Tongue (tissue), 1 donor: ENCODE measurements at regions not wholly inside any gene's neighbourhood (a gene's known extent, or its start where the extent isn't known, plus 50 kb on each side); places are given as distances from the start of the nearest gene placed in this dataset.
A peak's percentile ranks its signal among the peaks of the same experiment; 100 is the strongest.
"Not testable (repeated sequence)": the region's sequence is repeated elsewhere in the genome, so short reads cannot be mapped to it uniquely, and the experiment has no call there.

Experiments
- DNase-seq: peaks from one replicate; pipeline ENCODE4 v3.0.0-alpha.2; 2015

- DNase-seq = no peak
Measured at GRCh38 chr7:69095649-69096048, 502.6 kb upstream of the AUTS2 start.

- no peak for DNase-seq
Measured at GRCh38 chr7:69104023-69104422, 494.3 kb upstream of the AUTS2 start.

GRCh38 chr7:69105092-69105491, 493.2 kb upstream of the AUTS2 start:
- no peak for DNase-seq

- no peak for DNase-seq
Measured at GRCh38 chr7:69105981-69106380, 492.3 kb upstream of the AUTS2 start.

- DNase-seq = not testable (repeated sequence)
Measured at GRCh38 chr7:69106449-69106848, 491.8 kb upstream of the AUTS2 start.

- DNase-seq = not testable (repeated sequence)
Measured at GRCh38 chr7:69106946-69107345, 491.3 kb upstream of the AUTS2 start.

GRCh38 chr7:69108097-69108496, 490.2 kb upstream of the AUTS2 start:
- DNase-seq = no peak

GRCh38 chr7:69109246-69109645, 489.0 kb upstream of the AUTS2 start:
- no peak for DNase-seq

- DNase-seq = no peak
Measured at GRCh38 chr7:69109879-69110278, 488.4 kb upstream of the AUTS2 start.

GRCh38 chr7:69110450-69111050, 487.7 kb upstream of the AUTS2 start:
- DNase-seq = no peak

GRCh38 chr7:69114374-69114773, 483.9 kb upstream of the AUTS2 start:
- DNase-seq = no peak

GRCh38 chr7:69115788-69116187, 482.5 kb upstream of the AUTS2 start:
- DNase-seq = no peak

GRCh38 chr7:69116196-69116595, 482.1 kb upstream of the AUTS2 start:
- DNase-seq = not testable (repeated sequence)

- no peak for DNase-seq
Measured at GRCh38 chr7:69122953-69123352, 475.3 kb upstream of the AUTS2 start.

- no peak for DNase-seq
Measured at GRCh38 chr7:69126896-69127479, 471.3 kb upstream of the AUTS2 start.

GRCh38 chr7:69129524-69129923, 468.8 kb upstream of the AUTS2 start:
- DNase-seq = no peak

- DNase-seq = no peak
Measured at GRCh38 chr7:69129951-69130350, 468.3 kb upstream of the AUTS2 start.

GRCh38 chr7:69130396-69130795, 467.9 kb upstream of the AUTS2 start:
- DNase-seq = no peak

- no peak for DNase-seq
Measured at GRCh38 chr7:69134316-69134715, 464.0 kb upstream of the AUTS2 start.

- DNase-seq = no peak
Measured at GRCh38 chr7:69147631-69148030, 450.6 kb upstream of the AUTS2 start.

GRCh38 chr7:69149804-69150782, 448.2 kb upstream of the AUTS2 start:
- no peak for DNase-seq

GRCh38 chr7:69162326-69162725, 435.9 kb upstream of the AUTS2 start:
- peak; percentile 11 for DNase-seq
